ENCODE measurements at regions not wholly inside any gene's neighbourhood (a gene's known extent, or its start where the extent isn't known, plus 50 kb on each side); places are given as distances from the start of the nearest gene placed in this dataset.

DNA sequence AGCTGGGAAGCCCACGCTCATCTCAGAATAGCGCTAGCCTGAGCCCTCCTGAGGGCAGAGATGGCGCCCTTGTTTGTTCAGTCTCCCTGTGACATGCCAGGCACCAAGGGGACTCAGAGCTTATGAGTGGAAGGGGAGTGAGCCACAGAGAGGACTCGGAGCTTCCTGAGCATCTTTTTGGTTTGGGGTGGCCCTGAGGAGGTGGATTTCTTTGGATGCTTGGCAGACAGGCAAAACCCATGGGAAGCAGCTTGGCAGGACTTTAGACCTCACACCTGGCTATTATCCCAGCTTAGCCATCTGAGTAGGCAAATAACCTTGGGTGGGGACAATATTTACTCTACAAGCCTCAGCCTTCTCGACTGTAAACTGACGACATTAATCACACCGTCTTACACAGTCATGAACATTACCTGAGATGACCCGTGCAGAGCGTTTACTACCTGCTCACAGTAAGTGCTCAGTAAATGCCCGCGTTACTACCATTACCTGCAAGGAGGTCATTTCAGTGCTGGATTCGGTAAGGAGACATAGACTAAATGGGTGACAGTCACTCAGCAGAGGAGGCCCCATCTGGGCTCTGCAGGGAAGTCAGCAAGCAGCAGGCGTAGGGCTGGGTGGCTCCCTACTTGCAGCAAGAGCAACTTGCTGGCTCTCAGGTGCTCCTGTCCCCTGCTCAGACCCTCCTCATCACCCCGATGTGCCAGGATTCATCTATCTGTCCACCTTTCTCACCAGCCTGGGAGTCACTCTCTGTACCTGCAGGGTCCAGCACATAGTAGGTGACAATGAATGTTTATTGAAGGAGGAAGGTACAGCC lies 54.9 kb downstream of the KLHDC7A start:
- ATAC-seq, result no peak
- no peak for DNase-seq (ENCODE audit: missing footprints)
- intact Hi-C loops (cut with DNase I), result no loop called here

DNA sequence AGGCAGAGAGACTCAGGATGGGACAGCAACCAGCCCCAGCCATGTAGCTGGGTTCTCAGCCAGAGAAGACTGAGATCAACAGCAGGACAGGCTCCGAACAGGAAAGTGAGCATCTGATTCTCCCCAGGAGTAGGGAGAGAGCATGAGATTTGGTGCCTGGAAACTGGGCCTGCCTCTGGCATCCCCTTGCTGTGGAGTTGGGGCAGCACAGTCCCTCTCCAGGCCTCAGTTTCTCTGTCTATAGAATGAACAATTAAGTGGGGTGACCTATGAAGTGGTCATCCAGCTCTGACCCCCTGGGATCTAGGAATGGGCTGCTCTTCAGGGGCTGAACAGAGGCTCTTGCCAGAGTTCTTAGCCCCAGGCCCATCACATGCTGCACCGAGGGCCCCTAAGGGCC lies 55.6 kb downstream of the KLHDC7A start:
- ATAC-seq (no peak), DNase-seq (ENCODE audit: missing footprints) (no peak)

GRCh38 chr1:18536915-18537314 lies 56.2 kb downstream of the KLHDC7A start:
- DNase-seq (ENCODE audit: missing footprints) (no peak), ATAC-seq (no peak)
- intact Hi-C loops (cut with DNase I), result no loop called here

More for the DNA sequence above, 55.6 kb downstream of the KLHDC7A start:
- intact Hi-C loops (cut with DNase I), result no loop called here

GRCh38 chr1:18537386-18538306 lies 56.9 kb downstream of the KLHDC7A start:
- DNase-seq (ENCODE audit: missing footprints) (no peak), ATAC-seq (no peak)
- intact Hi-C loops (cut with DNase I), result no loop called here

GRCh38 chr1:18539171-18539570 lies 58.4 kb downstream of the KLHDC7A start:
- no peak for DNase-seq (ENCODE audit: missing footprints)
- intact Hi-C loops (cut with DNase I), result no loop called here
- ATAC-seq, result no peak

GRCh38 chr1:18540136-18540765 lies 59.5 kb downstream of the KLHDC7A start:
- no peak for DNase-seq (ENCODE audit: missing footprints)
- intact Hi-C loops (cut with DNase I), result no loop called here
- ATAC-seq, result no peak

GRCh38 chr1:18541046-18541795 lies 60.5 kb downstream of the KLHDC7A start:
- no peak for DNase-seq (ENCODE audit: missing footprints)
- intact Hi-C loops (cut with DNase I), result no loop called here
- no peak for ATAC-seq

GRCh38 chr1:18542351-18542750 lies 61.6 kb downstream of the KLHDC7A start:
- ATAC-seq, result no peak
- intact Hi-C loops (cut with DNase I), result no loop called here
- no peak for DNase-seq (ENCODE audit: missing footprints)

- intact Hi-C loops (cut with DNase I), result no loop called here
- no peak for DNase-seq (ENCODE audit: missing footprints)
- ATAC-seq, result no peak
These were observed 65.3 kb downstream of the KLHDC7A start for GRCh38 chr1:18546026-18546425.

GRCh38 chr1:18547460-18547859 lies 66.7 kb downstream of the KLHDC7A start:
- ATAC-seq, result no peak
- intact Hi-C loops (cut with DNase I), result no loop called here

DNA sequence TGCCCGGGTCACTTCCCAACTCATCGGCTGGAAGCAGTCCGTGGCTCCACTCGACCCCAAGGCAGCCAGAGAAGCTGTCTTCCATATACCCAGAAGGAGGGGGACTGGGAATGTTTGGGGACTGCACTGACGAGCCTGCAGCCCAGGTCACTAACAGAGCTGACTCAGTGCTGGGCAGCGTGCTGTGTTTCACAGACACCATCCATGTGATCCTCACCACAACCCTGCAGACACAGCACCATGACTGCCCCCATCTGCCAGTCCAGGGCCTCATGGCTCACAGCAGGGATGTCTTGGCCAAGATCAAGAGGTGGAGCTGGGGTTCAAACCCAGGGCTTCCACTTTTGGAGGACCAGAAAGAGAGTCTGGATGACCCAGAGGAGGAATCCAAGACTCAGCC lies 67.9 kb downstream of the KLHDC7A start:
- intact Hi-C loops (cut with DNase I), result no loop called here
- no peak for DNase-seq (ENCODE audit: missing footprints)
- ATAC-seq, result no peak

More at GRCh38 chr1:18547460-18547859, 66.7 kb downstream of the KLHDC7A start:
- DNase-seq (ENCODE audit: missing footprints), result no peak

DNA sequence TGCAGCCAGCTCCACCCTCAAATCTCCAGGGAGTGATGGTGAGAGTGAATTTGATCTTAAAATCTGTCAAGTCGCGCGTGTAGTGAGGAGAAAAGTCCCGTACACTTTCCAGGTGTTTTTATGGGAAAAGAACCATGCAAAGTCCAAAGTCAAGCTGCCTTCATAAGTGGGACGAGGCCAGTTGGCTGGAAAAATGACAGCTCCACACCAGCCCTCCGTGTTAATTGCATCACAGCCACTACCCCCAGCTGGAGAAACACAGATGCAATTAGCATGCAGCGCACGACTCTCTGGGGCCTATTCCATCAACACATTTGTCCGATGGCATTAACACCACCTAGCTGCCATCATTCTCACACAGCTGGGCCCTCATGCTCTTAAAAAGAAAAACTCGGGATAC lies 68.4 kb downstream of the KLHDC7A start:
- intact Hi-C loops (cut with DNase I), result no loop called here
- DNase-seq (ENCODE audit: missing footprints) (no peak), ATAC-seq (no peak)

DNA sequence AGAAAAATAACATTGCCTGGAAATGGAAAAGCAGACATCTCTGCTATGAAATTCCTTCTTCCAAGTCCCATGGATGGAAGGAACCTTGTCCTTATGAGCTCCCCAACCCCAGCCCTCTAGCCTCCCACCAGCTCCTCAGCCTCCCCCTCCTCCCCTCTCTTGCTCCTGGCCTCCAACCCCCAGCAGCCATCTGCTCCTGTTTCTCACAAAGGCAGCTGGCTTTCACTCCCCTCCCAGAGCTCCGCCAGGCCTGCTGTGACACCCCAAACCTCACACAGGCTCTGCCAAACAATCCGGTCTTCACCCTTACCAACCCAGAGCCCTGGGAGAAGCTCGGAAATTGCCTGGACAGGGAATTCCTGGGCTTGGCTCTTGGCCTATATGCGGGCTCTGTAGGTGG lies 69.2 kb downstream of the KLHDC7A start:
- intact Hi-C loops (cut with DNase I), result no loop called here
- no peak for DNase-seq (ENCODE audit: missing footprints)
- ATAC-seq, result no peak

DNA sequence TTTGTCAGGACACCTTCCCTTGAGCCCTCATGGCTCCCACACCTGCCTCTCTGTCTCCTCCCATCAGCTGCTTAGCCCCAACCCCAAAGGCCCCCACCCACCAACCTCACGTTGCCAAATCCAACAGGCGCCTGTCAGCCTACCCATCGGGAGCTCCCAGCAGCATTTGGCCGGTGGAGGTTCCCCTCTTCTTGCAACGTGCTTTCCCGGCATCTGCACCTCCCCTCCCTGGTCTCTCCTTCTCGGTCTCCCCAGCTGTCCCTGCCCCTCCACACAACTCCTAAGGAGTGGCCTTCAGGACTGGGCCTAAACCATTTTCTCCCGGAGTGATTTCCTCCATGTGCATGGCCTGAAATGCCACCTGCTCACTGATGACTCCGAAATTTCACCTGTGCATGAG lies 71.9 kb downstream of the KLHDC7A start:
- no peak for DNase-seq (ENCODE audit: missing footprints)
- intact Hi-C loops (cut with DNase I), result no loop called here
- ATAC-seq, result no peak

DNA sequence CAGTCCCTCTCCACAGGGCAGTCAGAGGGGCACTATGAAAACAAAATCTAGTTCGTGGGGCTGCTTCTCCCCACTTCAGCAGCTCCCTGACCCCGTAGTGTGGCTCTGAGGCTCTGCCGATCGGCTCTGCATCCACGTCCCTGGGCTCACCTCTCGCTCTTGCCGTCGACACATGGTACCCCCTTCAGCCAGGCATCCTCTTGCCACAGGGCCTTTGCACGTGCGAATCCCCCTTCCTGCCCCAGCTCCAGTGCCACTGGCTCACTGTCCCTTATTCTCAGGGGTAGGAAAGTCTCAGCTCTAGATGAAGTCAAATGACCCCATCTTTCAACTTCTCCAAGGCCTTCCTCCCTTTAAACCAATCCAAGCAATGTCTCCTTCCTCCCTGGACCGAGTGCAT lies 72.7 kb downstream of the KLHDC7A start:
- intact Hi-C loops (cut with DNase I), result no loop called here
- DNase-seq (ENCODE audit: missing footprints), result no peak
- no peak for ATAC-seq

DNA sequence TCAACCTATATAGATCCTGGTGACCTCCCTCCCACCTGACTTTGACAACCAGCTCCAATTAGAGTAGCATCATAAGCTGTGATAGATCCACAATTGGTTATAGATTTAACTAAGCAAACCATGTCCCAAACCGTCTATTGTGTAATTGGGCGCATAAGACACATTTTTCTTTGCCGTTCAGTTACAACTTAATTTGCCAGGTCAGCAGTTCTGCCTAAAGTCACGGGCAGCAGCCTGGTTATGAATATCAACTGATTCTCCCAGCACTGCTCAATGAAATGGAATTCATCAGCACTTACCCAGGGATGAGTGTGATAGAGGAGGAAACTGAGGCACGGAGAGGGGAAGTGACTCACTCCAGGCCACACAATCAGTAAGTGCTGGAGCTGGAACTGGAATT lies 73.4 kb downstream of the KLHDC7A start:
- no peak for DNase-seq (ENCODE audit: missing footprints)
- intact Hi-C loops (cut with DNase I), result no loop called here
- no peak for ATAC-seq

GRCh38 chr1:18554597-18554996 lies 73.9 kb downstream of the KLHDC7A start:
- intact Hi-C loops (cut with DNase I), result no loop called here

DNA sequence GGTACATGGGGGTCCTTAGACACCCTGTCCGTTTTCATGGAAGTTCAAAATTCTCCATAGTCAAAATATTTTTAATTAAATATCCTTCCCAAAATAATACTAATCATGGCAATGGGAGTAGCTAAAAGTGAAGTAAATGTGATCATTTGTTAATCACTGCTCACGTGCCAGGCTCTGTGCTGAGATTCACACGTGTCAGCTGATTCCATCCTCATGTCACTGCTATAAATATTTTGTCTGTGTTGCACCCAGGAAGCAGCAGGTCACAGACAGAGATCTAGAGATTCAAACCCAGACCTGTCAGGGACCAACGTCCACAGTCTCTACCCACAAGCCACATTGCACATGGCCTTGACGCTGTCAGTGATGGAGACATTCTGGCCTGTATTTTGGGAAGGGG lies 74.3 kb downstream of the KLHDC7A start:
- intact Hi-C loops (cut with DNase I), result no loop called here
- ATAC-seq, result no peak

More at GRCh38 chr1:18554597-18554996, 73.9 kb downstream of the KLHDC7A start:
- ATAC-seq (no peak), DNase-seq (ENCODE audit: missing footprints) (no peak)

GRCh38 chr1:18556364-18556763 lies 74.3 kb upstream of the PAX7 start:
- no peak for ATAC-seq
- intact Hi-C loops (cut with DNase I), result no loop called here

More for the DNA sequence above, 74.3 kb downstream of the KLHDC7A start:
- DNase-seq (ENCODE audit: missing footprints), result no peak

More at GRCh38 chr1:18556364-18556763, 74.3 kb upstream of the PAX7 start:
- DNase-seq (ENCODE audit: missing footprints), result no peak
